GM19324 (cell line): ENCODE measurements at regions not wholly inside any gene's neighbourhood (a gene's known extent, or its start where the extent isn't known, plus 50 kb on each side); places are given as distances from the start of the nearest gene placed in this dataset.

Source experiments
- ATAC-seq: cut with Tn5 transposase; IDR thresholded peaks from one replicate; pipeline ENCODE4 v1.9.1; 2021; ENCODE audit warnings: mild to moderate bottlenecking, moderate library complexity; ENCODE audit not compliant: unreplicated experiment, low FRiP score

DNA sequence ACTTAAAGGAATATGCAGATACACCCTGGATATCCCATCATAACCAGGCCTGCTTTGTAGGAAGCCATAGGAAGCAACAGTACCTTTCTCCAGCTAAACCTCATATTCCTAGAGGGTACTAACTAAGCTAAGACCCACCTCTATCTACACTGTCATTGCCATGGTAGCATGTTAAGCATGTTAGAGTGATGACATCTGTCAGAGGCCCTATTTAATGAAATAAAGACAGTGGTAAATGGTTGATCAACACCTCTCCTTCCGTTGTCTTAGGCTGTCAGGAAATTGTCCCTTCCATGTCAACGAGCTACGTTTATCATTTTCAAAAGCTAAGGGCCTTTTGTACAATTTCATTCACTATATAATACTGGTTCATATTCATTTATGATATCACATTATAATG, 251.1 kb upstream of the PSMD7 start:
- ATAC-seq = no peak

DNA sequence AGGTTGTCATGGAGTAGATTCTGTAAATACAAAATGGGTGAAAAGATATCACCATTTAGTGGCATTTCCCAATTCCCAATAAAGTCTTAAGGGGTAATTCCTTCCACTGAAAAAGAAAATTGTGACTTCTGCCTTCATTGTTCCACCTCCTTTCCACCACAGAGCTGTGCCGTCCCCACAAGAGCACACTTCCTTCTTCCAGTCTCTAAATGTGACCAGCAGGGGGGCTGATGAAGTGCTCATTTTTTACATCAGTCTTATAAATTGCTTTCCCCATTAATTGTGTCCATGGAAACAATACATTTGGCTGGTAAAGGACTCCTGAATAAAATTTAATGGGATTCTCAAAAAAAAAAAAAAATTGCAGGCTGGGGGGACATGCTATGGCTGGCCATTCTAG, 260.8 kb upstream of the PSMD7 start:
- ATAC-seq = no peak

DNA sequence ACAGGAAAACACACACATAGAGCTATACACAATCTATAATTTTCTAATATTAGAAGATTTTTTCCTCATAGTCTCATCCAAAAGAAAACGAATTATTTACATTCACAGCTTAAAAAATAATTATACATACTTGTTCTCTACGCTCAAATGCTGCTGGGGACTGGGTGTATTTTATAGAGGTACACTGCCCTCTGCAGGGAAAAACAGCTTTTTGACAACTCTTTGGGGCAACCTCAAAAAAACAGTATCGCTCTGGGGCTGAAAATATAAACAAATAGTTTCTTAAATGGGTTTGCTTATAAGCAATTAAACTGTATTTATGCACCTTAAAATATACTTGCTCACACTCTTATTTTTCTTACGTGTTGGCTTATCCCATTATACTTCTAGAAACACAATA, 261.8 kb upstream of the PSMD7 start:
- ATAC-seq = no peak

DNA sequence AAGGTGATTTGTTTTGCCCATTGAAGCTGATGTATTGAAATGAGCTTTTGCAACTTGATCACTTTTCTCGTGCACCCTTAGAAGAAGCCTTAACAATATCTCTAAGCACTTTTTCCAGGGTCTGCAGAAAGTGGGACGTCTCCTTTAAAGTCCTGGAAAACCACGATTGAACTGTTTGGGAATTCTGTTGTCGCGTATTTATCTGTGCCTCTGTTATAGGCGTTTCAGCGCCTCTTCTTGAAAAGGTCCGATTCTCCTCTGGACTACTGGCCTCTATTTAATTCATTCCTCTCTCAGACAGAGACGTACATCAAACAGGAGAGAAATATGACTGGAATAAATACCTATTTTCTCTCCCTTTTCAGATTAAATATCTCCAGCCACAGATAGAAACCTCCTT, 262.4 kb upstream of the PSMD7 start:
- no peak for ATAC-seq

DNA sequence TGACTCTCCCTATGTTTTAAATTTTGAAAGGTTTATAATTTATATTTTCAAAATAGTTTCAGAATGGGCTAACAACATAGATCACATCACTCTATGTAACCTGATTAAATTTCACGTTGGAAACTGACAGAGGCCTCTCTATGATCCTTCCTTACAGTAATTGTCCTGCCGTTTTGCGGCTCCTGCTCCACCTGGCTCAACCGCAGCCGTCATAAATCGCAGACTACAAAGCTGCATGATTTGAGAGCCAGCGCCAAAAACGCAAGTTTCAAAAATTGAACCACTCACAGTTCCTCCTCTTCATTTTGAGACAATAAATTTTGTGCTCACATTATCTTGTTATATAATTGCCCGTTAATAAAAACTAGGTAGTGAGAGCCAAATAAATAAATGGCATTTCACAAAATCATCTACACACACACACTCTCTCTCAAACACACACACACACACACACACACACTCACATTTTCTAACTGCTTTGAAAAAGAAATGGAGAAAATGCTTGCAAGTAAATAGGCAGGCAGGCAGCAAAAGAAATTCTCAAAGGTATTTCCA, 263.1 kb upstream of the PSMD7 start:
- no peak for ATAC-seq

DNA sequence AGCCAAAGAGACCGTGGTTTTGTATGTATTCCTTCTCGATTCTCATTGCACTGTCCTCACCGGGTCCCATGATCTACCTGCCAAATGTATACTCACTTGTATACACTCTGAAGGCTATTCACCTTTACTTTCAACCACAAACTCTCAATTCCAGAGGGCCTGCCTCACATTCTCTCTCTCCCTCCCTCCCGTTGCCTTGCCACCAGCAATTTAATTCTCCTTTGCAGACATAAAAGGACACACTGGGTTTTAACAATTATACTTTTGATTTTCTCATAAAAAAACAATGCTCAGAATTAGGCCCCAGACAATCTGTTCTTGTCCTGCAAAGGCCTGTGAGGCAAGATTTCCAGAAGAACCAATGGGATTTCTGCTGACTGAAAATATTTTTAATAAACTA, 265.1 kb upstream of the PSMD7 start:
- ATAC-seq = no peak

DNA sequence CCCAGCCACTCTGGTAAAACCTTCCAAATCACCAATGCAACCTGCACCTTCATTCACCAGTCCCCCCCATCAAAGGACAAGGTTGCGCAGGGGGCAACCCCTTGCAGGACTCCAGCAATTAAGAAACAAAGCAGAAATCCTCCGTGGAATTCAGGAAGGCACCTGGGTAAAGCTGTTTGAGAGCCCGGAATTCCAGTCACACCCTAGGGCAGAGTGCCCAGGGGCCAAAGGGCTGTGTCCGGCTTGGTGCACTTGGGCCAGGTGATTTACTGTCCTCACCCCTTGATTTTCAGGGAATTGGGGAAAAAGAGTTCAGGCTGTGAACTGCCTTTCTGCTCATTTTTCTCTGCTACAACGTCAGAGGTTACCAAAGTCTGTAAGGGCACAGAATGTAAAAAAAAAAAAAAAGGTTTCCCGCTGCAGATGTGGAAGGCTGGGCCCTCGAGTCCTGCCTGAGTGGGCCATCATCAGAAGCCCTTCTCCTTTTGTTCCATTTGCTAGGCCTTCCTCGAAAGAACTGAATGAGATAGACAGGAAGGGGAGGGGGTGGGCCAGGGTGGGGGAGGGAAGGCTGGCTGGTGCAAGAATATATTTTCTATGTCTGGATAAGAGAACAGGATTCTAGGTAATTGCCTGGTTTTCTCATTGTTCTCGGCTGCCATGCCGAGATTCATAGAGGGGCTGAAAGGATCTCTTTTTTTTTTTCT, 266.5 kb upstream of the PSMD7 start:
- no peak for ATAC-seq

DNA sequence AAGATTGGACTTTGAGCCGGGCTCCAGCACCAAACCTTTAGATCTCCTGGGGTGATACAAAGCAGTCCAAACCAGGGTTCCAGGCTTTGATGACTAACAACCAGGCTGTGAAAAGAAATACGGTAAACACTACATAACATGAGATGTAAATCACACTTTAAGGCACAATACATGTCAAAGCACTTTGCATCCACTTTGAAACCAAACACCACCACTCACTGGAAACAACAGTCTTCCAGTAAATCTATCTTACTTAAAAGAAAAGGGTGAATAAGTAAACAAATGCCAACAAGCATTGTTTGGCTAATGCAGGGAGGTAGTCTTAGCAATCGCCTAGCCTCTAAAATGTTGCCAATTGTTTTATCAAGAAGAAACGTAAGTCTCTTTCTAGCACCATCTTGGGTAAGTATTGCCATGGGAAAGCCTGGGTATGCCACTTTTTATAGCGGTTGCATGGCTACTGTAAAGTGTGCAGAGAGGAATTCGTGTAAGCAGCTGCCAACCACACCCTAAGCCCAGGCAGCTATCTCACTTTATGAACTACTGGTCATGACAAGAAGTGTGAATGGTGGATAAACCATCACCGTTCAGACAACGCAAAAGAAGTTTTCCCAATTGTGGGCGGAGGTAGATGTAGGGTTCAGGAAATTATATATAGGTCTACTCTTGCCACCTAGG, 267.4 kb upstream of the PSMD7 start:
- ATAC-seq = no peak

DNA sequence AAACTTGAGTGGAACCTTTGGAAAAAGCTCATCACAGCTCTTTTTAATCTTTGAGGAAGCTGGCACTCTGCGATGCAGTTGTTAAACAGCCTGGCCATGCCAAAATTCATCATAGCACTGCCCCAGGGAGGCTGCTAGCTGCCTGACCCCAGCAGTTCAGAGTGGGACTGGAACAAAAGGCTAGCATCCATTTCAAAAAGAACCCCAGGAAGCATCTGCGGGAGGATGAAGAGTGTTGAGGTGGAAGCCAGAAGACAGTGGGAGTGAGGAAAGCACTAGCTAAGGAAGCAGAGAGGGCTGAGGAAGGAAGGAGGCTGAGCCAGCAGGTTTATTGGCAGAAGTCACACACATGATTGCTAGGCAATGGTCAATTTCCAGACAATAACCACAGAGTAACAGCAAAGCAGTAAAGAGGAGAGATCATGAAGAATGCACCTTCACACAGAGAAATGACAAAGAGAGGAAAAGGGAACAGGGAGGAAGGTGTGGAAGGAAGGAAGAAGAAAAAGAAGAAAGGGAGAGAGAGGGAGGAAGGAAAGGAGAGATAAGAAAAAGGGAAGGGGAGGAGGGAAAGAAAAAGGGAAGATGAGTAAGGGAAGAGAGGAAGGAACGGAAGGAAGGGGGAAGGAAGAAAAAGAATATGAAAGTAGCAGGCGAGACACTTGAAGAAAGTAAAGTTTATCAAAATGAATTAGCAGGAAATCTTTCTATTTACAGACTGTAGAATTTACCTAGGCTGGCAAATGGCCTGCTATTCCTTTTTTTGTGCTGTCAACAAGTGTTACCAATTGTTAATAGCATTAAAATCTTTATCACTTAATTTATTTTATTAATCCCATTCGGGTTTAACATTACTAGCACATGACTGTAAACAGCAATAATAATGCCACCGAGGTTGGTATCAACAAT, 270.0 kb upstream of the PSMD7 start:
- no peak for ATAC-seq

DNA sequence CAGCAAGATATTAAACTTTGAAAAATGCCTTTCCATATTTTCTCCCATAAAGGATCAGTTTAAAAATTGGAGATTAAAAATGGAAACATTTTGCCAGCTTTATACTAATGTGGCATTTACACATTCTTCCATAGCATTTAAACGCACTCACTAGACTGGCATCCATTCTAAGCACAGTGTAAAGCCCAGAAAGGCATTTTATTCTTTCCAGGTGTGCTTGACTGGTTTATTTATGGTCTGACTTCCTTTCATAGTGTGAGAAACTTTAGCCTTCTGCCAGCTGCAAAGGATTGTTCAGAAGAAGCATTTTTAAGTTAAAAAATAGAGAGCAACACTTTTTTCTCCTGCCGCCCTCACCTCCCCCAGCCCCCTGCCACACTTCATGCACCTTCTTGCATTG, 271.7 kb upstream of the PSMD7 start:
- no peak for ATAC-seq

DNA sequence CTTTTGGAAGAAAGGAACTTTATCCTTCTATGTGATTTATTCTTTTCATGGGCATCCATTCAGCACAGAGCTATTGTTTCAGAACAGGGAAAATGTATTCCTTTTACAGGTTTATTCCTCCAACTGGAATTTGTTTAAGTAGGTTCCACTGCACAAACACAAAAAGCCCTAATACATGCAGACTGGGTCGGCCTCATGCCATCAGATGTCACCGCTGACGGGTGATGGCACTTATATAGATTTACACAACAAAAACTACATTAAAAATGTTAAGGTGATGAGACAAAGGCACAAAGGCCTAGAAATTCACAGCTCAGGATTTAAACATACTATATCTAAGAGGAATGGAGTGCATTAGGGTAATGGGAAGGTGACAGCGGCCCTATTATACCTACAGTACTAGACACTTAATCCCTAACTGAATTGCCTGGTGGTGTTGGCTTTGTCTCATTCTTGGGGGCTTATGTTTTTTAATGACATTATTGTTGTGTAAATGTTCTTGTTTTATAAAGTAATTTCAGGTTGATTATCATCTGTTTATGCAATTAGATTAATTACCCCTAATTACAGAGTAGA, 276.4 kb upstream of the PSMD7 start:
- no peak for ATAC-seq

DNA sequence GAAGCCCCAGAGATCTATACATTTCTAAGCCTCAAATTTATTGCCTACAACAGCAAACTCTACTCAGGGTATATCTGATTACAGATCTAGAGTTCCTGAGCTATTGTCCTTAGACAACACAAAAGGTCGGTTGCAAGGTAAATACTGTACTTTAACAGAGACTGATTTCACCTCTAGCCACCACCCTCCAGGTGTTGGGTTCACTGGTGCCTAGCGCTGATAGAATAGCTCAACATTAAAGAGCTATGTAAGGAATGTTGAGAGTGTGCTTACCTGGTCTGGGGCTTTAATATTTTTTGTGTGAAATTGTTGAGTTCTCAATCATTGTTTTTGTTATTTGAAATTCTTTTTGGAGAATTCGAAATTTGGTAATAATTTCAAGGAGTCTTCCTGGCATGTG, 277.0 kb upstream of the PSMD7 start:
- no peak for ATAC-seq

DNA sequence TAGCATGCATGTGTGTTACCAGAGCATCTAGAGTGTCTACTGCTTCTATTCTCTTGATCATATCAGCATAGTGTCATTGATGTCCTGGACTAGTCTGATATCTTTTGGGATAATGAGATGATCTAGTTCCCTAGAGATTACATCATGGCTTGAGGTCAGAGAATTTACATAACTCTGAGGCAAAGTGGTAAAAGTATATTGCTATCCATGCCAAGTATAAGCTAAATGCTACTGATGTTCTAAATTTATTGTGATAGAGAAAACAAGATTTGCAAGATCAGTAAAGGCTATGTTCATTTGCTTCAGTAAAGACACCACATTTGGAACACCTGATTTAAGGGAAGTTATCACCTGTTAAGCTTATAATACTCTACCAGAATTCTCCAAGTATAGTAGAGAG, 280.7 kb upstream of the PSMD7 start:
- no peak for ATAC-seq

DNA sequence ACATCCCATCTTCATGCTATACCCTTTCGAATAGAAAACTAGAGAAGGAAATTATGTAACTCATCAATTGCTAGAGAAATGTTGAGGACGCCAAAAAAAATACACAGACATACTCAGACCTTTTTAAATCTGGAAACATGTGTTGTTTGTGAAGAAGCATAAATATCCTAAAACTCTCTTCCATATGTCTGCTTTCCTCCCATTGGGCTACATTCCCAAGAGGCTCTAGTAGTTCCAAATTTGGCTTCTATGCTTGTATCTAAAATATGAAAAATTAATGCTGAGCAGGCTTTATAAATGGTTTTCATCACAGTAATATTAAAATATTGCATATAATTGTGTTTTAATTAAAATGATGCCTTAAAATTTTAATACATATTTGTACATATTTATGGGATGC, 297.9 kb upstream of the PSMD7 start:
- ATAC-seq = no peak

DNA sequence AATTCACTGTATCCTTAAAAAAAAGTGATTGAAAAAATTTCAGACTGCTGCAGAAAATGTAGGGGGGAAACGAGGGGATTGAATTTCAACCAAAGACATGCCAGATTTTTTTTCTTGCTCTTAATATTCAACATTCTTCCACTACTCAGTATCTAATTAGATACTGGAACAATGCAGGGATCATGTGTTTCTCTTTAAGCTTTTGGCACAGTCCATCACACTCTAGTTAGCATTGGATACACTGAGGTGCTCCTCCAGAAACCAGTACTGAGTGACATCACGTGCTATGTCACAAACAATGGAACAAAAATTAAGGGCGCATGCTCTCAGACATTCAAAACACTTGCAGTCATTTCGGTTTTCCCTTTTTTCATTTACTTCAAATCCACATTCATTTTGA, 298.6 kb upstream of the PSMD7 start:
- ATAC-seq = no peak

DNA sequence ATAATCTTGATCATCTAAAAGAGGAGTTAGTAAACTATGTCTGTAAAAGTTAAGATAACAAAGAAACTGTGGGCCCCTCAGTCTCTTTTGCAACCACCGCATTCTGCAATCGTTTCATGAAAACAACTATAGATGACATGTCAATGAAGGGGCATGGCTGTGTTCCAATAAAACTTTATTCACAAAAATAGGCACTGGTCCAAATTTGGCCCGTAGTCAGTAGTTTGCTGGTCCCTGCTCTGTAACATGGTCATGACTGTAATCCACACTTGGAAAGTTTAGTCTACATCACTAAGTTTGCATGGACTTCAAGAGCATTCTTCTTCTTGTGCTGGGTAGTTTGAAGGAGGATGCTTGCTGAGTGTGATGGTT, 299.3 kb upstream of the PSMD7 start:
- no peak for ATAC-seq

DNA sequence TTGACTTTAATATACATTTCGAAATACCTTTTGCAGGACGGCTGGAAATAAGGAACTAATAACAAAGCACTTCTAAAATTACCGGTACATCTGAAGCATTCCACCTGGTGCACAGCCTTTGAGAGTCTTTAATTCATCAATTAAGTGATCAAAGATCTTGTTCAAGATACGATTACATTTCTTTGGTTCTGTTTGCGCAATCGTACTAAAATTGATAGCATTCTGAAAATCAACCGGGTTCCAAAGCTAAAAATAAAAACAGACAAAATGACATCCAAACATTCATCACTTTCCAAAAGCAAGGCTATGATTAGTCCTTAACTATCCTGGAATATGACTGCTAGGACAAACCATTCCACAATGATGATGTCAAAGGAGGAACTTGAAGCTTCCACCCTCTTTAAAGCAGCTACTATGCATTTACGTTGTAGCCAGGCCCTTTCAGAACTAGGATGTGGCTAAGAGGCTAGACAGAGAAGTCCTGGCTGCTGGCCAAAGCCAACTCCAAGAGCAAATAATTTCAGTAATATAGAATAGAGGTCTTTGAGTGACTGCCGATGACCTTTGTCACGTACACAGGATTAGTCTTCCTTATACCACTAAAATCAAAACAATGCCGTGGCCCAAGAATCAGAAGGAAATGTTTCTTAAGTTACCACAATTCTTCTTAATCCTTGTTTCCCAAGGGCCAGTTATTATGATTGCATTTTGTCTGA, 299.8 kb upstream of the PSMD7 start:
- no peak for ATAC-seq

DNA sequence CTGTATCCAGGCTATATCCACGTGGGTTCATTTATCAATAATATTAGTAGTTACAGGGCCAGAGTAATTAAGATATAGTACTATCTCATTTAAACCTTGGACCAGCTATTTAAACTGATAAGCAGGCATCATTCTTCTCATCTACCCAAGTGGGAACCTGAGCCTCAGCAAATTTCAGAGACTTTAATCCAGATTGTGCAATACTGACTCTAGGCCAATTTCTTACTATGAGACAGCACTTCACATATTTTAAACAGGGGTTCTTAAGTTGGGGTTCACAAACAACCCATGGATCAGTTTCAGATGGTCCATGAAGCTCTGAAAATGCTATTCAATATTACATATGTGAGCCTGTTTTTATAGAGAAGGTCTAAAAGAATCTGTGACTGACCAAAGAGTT, 302.7 kb upstream of the PSMD7 start:
- no peak for ATAC-seq

DNA sequence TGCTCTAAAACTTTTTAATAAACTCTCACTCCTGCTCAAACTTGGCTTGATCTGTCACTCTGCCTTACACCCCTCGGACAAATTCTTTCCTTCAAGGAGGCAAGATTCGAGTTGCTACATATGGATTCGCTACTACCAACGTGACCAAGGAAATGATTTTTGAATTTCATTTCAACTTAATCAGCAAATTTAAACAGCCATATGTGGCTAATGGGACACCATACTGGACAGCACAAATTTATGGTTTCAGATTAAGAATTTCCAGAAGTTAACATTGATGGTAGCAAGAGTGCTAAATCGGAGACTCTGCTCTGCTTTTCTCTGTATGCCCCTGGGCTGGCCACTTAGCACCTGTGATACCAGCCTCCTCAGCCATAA, 318.2 kb upstream of the PSMD7 start:
- ATAC-seq = no peak

DNA sequence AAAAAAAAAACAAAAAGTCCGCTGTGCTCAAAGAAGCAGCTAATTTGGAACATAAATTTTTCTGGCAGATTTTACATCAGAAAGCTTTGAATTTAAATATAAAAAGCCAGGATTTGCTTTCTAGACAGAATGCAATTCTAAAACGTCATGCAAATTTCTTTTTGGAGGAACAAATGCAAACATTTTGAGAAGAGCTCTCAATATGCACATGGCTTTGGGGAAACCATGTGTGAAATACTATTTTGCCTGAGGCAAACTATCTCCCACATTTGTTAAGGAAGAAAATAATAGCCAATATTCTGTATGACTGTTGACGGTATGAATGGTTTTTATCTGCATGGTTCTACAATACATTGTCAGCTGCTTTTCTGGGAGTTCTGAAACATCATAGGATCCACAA, 320.0 kb upstream of the PSMD7 start:
- ATAC-seq = no peak
